ENCODE measurements at regions not wholly inside any gene's neighbourhood (a gene's known extent, or its start where the extent isn't known, plus 50 kb on each side); places are given as distances from the start of the nearest gene placed in this dataset.

DNA sequence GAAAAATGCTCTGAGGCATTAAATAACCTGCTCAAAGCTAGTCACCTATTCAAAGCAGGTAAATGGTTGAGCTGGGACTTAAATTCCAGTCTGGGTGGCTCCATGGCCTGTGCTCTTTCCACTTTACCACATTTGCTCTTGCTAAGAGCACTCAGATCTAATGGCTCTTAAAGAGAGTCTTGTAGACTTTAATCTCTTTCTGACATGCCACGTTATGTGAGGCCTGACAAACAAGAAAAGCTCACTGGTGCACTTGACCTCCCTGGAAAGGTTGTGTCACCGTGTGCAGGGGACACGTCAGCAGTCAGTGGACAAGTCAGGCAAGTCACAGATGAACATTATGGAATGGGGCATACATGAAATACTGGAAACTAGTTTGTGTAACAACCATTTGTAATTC lies 129.9 kb upstream of the RPS23 start:
- Mint-ChIP-seq H3K36me3 (no peaks in the 10 kb centered on the region), H3K4me1 (ENCODE audit: unreplicated experiment) (peaks cover 21% of the 10 kb centered on the region), H3K27me3 (no peaks in the 10 kb centered on the region), H3K4me3 (no peak overlapping the region), H3K9me3 (peaks cover 9% of the 10 kb centered on the region), H3K27ac (no peak overlapping the region)
- TF ChIP-seq, protein P1, sequence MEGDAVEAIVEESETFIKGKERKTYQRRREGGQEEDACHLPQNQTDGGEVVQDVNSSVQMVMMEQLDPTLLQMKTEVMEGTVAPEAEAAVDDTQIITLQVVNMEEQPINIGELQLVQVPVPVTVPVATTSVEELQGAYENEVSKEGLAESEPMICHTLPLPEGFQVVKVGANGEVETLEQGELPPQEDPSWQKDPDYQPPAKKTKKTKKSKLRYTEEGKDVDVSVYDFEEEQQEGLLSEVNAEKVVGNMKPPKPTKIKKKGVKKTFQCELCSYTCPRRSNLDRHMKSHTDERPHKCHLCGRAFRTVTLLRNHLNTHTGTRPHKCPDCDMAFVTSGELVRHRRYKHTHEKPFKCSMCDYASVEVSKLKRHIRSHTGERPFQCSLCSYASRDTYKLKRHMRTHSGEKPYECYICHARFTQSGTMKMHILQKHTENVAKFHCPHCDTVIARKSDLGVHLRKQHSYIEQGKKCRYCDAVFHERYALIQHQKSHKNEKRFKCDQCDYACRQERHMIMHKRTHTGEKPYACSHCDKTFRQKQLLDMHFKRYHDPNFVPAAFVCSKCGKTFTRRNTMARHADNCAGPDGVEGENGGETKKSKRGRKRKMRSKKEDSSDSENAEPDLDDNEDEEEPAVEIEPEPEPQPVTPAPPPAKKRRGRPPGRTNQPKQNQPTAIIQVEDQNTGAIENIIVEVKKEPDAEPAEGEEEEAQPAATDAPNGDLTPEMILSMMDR (conservative IDR thresholded peaks at IDR 0.05) = no peak
- DNase-seq (ENCODE audit: extremely low spot score, unreplicated experiment) = no peak

DNA sequence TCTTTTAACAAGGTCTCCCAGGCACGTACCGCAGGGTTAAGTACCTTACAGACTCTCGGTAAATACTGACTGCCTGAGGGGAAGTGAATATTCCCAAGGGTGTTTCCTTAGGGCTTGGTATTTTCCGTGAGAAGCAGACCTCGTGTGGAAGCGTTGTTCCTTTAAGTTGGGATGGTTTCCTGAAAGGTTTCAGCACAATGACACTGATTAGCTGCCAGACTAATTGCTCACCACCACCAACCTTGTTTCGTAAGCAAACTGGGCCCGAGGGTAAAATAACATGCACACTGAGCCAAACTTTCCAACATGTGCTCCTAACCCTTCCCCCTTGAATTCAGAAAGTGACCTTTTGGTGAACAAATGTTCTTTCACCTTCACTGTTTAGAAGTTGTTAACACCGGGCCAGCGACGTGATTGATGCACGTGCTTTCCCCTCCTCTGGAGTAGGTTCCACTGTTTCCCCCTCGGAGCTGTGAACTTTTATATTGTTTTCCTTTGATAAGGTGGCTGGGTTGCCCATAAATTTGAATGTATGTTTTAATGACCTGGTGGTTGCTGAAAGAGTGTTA lies 128.1 kb upstream of the RPS23 start:
- peak overlapping the region; percentile 18 for H3K27ac Mint-ChIP-seq
- peaks cover 17% of the 10 kb centered on the region for H3K4me1 Mint-ChIP-seq (ENCODE audit: unreplicated experiment)
- no peak overlapping the region for H3K4me3 Mint-ChIP-seq
- H3K36me3 Mint-ChIP-seq = no peaks in the 10 kb centered on the region
- TF ChIP-seq, protein P1 (conservative IDR thresholded peaks at IDR 0.05) = no peak
- peaks cover 10% of the 10 kb centered on the region for H3K9me3 Mint-ChIP-seq
- H3K27me3 Mint-ChIP-seq = no peaks in the 10 kb centered on the region
- no peak for DNase-seq (ENCODE audit: extremely low spot score, unreplicated experiment)

DNA sequence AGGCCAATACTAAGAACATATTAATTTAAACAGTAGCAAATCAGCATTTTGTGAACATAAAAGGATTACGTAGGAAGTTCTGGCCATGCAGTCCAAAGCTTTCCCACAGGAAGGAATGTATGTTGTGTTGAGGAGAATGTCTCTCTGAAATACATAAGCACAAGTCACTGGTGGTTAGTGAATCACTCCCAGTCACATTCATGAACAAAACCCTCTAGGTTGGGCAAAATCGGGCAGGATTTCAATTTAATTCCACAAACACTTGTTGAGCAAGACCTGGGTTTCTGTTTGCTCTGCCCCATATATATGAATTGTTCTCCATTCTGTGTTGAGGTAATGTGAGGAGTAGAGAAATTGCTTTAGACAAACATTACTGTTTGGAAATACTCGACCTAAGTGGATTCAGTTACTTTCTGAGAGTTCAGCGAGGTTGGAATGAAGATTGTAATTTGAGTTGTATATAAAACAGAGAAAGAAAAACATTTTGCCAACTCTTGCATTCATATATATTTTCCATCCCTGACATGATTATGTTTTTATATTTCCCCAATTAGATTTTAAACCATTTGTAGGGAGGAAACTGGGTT lies 127.6 kb upstream of the RPS23 start:
- Mint-ChIP-seq H3K9me3 (peaks cover 10% of the 10 kb centered on the region), H3K4me1 (ENCODE audit: unreplicated experiment) (peaks cover 17% of the 10 kb centered on the region), H3K27ac (peak overlapping the region; percentile 18), H3K27me3 (no peaks in the 10 kb centered on the region), H3K4me3 (no peak overlapping the region), H3K36me3 (no peaks in the 10 kb centered on the region)
- TF ChIP-seq, protein P1 (conservative IDR thresholded peaks at IDR 0.05) = no peak
- DNase-seq (ENCODE audit: extremely low spot score, unreplicated experiment) = no peak

DNA sequence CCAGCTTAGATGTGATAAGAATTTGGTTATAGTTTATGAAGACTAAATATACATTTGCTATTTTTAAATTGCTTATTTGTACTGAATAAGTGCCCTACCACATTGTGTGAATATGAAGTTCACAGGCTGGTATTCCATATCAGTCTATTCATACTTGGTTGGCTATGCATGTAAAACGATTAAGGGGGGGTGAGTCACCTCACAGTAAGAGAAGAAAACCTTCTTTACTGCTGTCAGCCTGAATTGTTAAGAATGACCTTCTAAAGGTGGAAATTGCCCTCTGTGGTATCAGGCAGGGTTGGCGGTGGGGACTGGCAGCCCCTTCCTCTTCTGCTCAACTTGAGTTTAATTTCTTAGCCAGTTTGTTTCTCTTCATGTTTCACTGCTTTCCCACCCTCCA lies 127.0 kb upstream of the RPS23 start:
- H3K9me3 Mint-ChIP-seq = peaks cover 10% of the 10 kb centered on the region
- H3K4me1 Mint-ChIP-seq (ENCODE audit: unreplicated experiment) = peaks cover 17% of the 10 kb centered on the region
- H3K36me3 Mint-ChIP-seq = no peaks in the 10 kb centered on the region
- no peak overlapping the region for H3K27ac Mint-ChIP-seq
- TF ChIP-seq, protein P1 (conservative IDR thresholded peaks at IDR 0.05) = no peak
- no peak for DNase-seq (ENCODE audit: extremely low spot score, unreplicated experiment)
- no peaks in the 10 kb centered on the region for H3K27me3 Mint-ChIP-seq
- no peak overlapping the region for H3K4me3 Mint-ChIP-seq

DNA sequence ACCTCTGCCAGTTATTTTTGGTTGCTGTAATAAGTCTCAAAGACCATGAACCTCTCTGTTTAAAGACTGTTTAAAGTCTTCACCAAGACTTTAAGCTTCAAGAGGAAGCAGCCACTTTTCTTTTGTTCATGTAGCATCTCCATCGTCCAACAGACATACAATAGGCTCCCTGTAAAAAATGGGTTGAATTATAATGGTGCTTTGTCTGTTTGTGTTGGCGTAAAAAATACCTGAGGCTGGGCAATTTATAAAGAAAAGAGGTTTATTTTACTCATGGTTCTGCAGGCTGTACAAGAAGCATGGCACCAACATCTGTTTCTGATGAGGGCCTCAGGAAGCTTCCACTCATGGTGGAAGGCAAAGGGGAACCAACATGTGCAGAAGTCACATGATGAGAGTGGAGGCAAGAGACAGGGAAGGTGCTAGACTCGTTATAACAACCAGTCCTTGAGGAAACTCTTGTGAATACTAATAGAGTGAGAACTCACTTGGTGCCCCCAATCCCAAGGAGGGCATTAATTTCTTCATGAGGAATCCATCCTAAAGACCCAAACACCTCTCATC lies 126.3 kb upstream of the RPS23 start:
- H3K4me3 Mint-ChIP-seq = no peak overlapping the region
- H3K9me3 Mint-ChIP-seq = peaks cover 10% of the 10 kb centered on the region
- peaks cover 4% of the 10 kb centered on the region for H3K27me3 Mint-ChIP-seq
- H3K4me1 Mint-ChIP-seq (ENCODE audit: unreplicated experiment) = peaks cover 17% of the 10 kb centered on the region
- DNase-seq (ENCODE audit: extremely low spot score, unreplicated experiment) = no peak
- TF ChIP-seq, protein P1 (conservative IDR thresholded peaks at IDR 0.05) = no peak
- no peak overlapping the region for H3K27ac Mint-ChIP-seq
- H3K36me3 Mint-ChIP-seq = no peaks in the 10 kb centered on the region

Data from type B pancreatic cell (in vitro differentiated cells).